HG03064 (cell line): ENCODE measurements at regions not wholly inside any gene's neighbourhood (a gene's known extent, or its start where the extent isn't known, plus 50 kb on each side); places are given as distances from the start of the nearest gene placed in this dataset.

ENCODE experiments used
- ATAC-seq: cut with Tn5 transposase; IDR thresholded peaks from one replicate; pipeline ENCODE4 v1.9.1; 2021; ENCODE audit warnings: low read depth; ENCODE audit not compliant: unreplicated experiment

- ATAC-seq: no peak
These were observed 123.6 kb upstream of the SMAD3 start for GRCh38 chr15:66941791-66942190.

GRCh38 chr15:66942649-66943390, 122.6 kb upstream of the SMAD3 start:
- ATAC-seq: no peak

- ATAC-seq: no peak
These were observed 121.8 kb upstream of the SMAD3 start for GRCh38 chr15:66943456-66944095.

GRCh38 chr15:66944121-66944520, 121.3 kb upstream of the SMAD3 start:
- ATAC-seq: no peak

GRCh38 chr15:66945286-66945685, 120.1 kb upstream of the SMAD3 start:
- ATAC-seq: no peak

GRCh38 chr15:66945842-66946241, 119.6 kb upstream of the SMAD3 start:
- ATAC-seq: no peak

GRCh38 chr15:66946578-66947164, 118.7 kb upstream of the SMAD3 start:
- no peak for ATAC-seq

GRCh38 chr15:66947471-66947870, 117.9 kb upstream of the SMAD3 start:
- no peak for ATAC-seq

- ATAC-seq: no peak
These were observed 117.1 kb upstream of the SMAD3 start for GRCh38 chr15:66948294-66948693.

GRCh38 chr15:66950114-66950513, 115.3 kb upstream of the SMAD3 start:
- no peak for ATAC-seq

GRCh38 chr15:66951531-66952320, 113.7 kb upstream of the SMAD3 start:
- ATAC-seq: no peak

GRCh38 chr15:66952756-66953522, 112.5 kb upstream of the SMAD3 start:
- no peak for ATAC-seq

- ATAC-seq: no peak
These were observed 111.7 kb upstream of the SMAD3 start for GRCh38 chr15:66953523-66954229.

- no peak for ATAC-seq
These were observed 110.8 kb upstream of the SMAD3 start for GRCh38 chr15:66954601-66955000.

GRCh38 chr15:66955001-66955516, 110.3 kb upstream of the SMAD3 start:
- ATAC-seq: no peak

GRCh38 chr15:66955871-66956585, 109.4 kb upstream of the SMAD3 start:
- ATAC-seq: no peak

GRCh38 chr15:66956672-66957430, 108.6 kb upstream of the SMAD3 start:
- ATAC-seq: no peak

- ATAC-seq: no peak
These were observed 108.0 kb upstream of the SMAD3 start for GRCh38 chr15:66957431-66957720.
